ENCODE measurements at regions not wholly inside any gene's neighbourhood (a gene's known extent, or its start where the extent isn't known, plus 50 kb on each side); places are given as distances from the start of the nearest gene placed in this dataset.

DNA sequence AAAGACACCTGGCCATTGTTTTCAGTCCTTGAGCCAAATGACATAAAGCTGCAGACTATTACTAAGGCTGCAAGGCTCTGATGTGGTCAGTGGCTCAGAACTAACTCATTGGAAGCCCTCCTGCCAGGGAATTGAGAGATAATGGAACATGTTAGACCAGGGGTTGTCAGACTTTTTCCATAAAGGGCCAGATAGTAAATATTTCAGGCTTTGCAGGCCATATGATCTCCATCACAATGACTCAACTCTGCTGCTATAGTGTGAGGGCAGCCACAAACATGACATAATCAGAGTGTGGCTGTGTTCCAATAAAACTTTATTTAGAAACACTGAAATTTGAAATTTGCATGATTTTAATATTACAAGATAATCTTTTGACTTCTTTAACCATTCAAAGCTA is 140.3 kb downstream of the TMEM30B start:
- DNase-seq (ENCODE audit: low read depth) = peak; percentile 97

DNA sequence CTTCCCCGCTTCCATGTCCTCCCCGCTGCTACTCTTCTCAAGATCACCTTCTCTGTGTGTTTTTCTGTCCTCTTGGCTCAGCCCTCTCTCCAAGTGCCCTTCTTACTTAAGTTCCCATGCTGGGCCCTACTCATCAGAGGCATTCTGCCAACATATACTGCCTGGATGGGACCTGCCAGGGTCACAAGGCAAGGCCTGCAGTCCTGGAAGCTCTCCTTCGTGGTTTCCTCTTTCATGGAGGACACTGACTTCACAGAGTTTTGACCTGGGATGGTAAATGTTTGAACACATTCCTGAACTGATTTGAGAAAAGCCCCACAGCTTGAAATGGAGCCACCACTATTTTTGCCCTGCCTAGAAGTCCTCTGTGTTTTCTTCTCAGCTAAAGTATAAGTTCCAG is 140.9 kb downstream of the TMEM30B start:
- DNase-seq (ENCODE audit: low read depth) = peak; percentile 36
- no peak overlapping the region for H3K4me3 ChIP-seq (ENCODE audit: low read depth, low read length)
- TF ChIP-seq, protein P1, sequence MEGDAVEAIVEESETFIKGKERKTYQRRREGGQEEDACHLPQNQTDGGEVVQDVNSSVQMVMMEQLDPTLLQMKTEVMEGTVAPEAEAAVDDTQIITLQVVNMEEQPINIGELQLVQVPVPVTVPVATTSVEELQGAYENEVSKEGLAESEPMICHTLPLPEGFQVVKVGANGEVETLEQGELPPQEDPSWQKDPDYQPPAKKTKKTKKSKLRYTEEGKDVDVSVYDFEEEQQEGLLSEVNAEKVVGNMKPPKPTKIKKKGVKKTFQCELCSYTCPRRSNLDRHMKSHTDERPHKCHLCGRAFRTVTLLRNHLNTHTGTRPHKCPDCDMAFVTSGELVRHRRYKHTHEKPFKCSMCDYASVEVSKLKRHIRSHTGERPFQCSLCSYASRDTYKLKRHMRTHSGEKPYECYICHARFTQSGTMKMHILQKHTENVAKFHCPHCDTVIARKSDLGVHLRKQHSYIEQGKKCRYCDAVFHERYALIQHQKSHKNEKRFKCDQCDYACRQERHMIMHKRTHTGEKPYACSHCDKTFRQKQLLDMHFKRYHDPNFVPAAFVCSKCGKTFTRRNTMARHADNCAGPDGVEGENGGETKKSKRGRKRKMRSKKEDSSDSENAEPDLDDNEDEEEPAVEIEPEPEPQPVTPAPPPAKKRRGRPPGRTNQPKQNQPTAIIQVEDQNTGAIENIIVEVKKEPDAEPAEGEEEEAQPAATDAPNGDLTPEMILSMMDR (IDR thresholded peaks at IDR 0.05; ENCODE audit: insufficient read depth, low read length) = no peak

More for the DNA sequence above, 140.3 kb downstream of the TMEM30B start:
- H3K4me3 ChIP-seq (ENCODE audit: low read depth, low read length) = no peak overlapping the region
- TF ChIP-seq, protein P1 (IDR thresholded peaks at IDR 0.05; ENCODE audit: insufficient read depth, low read length) = no peak

GRCh38 chr14:61139006-61139599 is 142.0 kb downstream of the TMEM30B start:
- no peak overlapping the region for H3K4me3 ChIP-seq (ENCODE audit: low read depth, low read length)
- no peak for DNase-seq (ENCODE audit: low read depth)
- TF ChIP-seq, protein P1 (IDR thresholded peaks at IDR 0.05; ENCODE audit: insufficient read depth, low read length) = no peak

GRCh38 chr14:61132894-61133293 is 148.2 kb downstream of the TMEM30B start:
- H3K4me3 ChIP-seq (ENCODE audit: low read depth, low read length) = no peak overlapping the region
- no peak for DNase-seq (ENCODE audit: low read depth)
- TF ChIP-seq, protein P1 (IDR thresholded peaks at IDR 0.05; ENCODE audit: insufficient read depth, low read length) = no peak

- DNase-seq (ENCODE audit: low read depth) = peak; percentile 55
- TF ChIP-seq, protein P1 (IDR thresholded peaks at IDR 0.05; ENCODE audit: insufficient read depth, low read length) = no peak
- no peak overlapping the region for H3K4me3 ChIP-seq (ENCODE audit: low read depth, low read length)
Measured at GRCh38 chr14:61132336-61132735, 148.8 kb downstream of the TMEM30B start.

- DNase-seq (ENCODE audit: low read depth) = no peak
- TF ChIP-seq, protein P1 (IDR thresholded peaks at IDR 0.05; ENCODE audit: insufficient read depth, low read length) = no peak
- H3K4me3 ChIP-seq (ENCODE audit: low read depth, low read length) = no peak overlapping the region
Measured at GRCh38 chr14:61130512-61131260, 149.6 kb downstream of the SLC38A6 start.
